ENCODE measurements at regions not wholly inside any gene's neighbourhood (a gene's known extent, or its start where the extent isn't known, plus 50 kb on each side); places are given as distances from the start of the nearest gene placed in this dataset.

- DNase-seq (ENCODE audit: insufficient read length, low spot score, missing footprints): no peak
Measured at GRCh38 chr18:2325933-2326332, 245.4 kb downstream of the METTL4 start.

GRCh38 chr18:2326999-2327398, 244.3 kb downstream of the METTL4 start:
- no peak for DNase-seq (ENCODE audit: insufficient read length, low spot score, missing footprints)
- H3K4me2 ChIP-seq (ENCODE audit: insufficient read depth, low read length): no peak overlapping the region
- no peaks in the 10 kb centered on the region for H3K36me3 ChIP-seq (ENCODE audit: insufficient read depth, low read length)
- H2AFZ ChIP-seq (ENCODE audit: low read length): no peak overlapping the region
- H3K79me2 ChIP-seq (ENCODE audit: insufficient read depth, low read length): no peaks in the 10 kb centered on the region
- no peaks in the 10 kb centered on the region for H4K20me1 ChIP-seq (ENCODE audit: insufficient read depth, low read length)
- H3K4me1 ChIP-seq (ENCODE audit: insufficient read depth, low read length): no peaks in the 10 kb centered on the region
- H3K9me3 ChIP-seq (ENCODE audit: low read depth, low read length): no peaks in the 10 kb centered on the region
- peaks cover 2% of the 10 kb centered on the region for H3K27me3 ChIP-seq (ENCODE audit: insufficient read depth, low read length)
- no peak for TF ChIP-seq CTCF (IDR thresholded peaks at IDR 0.05; ENCODE audit: extremely low read depth, low read depth, low read length)
- no peak overlapping the region for H3K4me3 ChIP-seq (ENCODE audit: insufficient read depth, low read length)
- H3K27ac ChIP-seq (ENCODE audit: low read depth, low read length): no peak overlapping the region

More at GRCh38 chr18:2325933-2326332, 245.4 kb downstream of the METTL4 start:
- no peaks in the 10 kb centered on the region for H3K79me2 ChIP-seq (ENCODE audit: insufficient read depth, low read length)
- no peak for TF ChIP-seq CTCF (IDR thresholded peaks at IDR 0.05; ENCODE audit: extremely low read depth, low read depth, low read length)
- no peaks in the 10 kb centered on the region for H3K36me3 ChIP-seq (ENCODE audit: insufficient read depth, low read length)
- H2AFZ ChIP-seq (ENCODE audit: low read length): no peak overlapping the region
- no peak overlapping the region for H3K27ac ChIP-seq (ENCODE audit: low read depth, low read length)
- no peaks in the 10 kb centered on the region for H4K20me1 ChIP-seq (ENCODE audit: insufficient read depth, low read length)
- no peak overlapping the region for H3K4me3 ChIP-seq (ENCODE audit: insufficient read depth, low read length)
- H3K9me3 ChIP-seq (ENCODE audit: low read depth, low read length): no peaks in the 10 kb centered on the region
- H3K27me3 ChIP-seq (ENCODE audit: insufficient read depth, low read length): peaks cover 2% of the 10 kb centered on the region
- no peak overlapping the region for H3K4me2 ChIP-seq (ENCODE audit: insufficient read depth, low read length)
- no peaks in the 10 kb centered on the region for H3K4me1 ChIP-seq (ENCODE audit: insufficient read depth, low read length)

DNA sequence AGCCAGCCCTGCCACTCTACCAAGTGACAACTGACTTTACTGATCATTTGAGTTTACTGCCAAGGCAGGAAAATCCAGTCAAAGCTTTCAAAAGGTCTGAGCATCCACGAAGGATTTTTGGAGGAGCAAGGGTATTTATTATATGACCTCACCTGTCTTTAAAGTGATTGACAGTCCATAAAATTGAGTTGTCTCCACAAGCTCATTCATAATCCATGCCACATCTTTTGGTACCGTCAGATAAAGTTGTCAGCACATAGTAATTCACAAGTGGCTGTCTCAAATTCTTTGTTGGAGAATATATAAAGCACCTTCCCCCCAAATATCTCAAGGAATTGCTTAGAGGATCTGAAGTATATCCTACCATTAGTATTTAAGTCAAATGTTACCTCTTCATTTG, 240.5 kb downstream of the METTL4 start:
- Histone ChIP-seq H3K27ac (ENCODE audit: low read depth, low read length) (no peak overlapping the region), H3K4me1 (ENCODE audit: insufficient read depth, low read length) (no peaks in the 10 kb centered on the region), H3K36me3 (ENCODE audit: insufficient read depth, low read length) (no peaks in the 10 kb centered on the region), H3K4me2 (ENCODE audit: insufficient read depth, low read length) (no peak overlapping the region), H3K79me2 (ENCODE audit: insufficient read depth, low read length) (no peaks in the 10 kb centered on the region), H3K4me3 (ENCODE audit: insufficient read depth, low read length) (no peak overlapping the region), H3K9me3 (ENCODE audit: low read depth, low read length) (no peaks in the 10 kb centered on the region), H2AFZ (ENCODE audit: low read length) (no peak overlapping the region), H3K27me3 (ENCODE audit: insufficient read depth, low read length) (peaks cover 2% of the 10 kb centered on the region), H4K20me1 (ENCODE audit: insufficient read depth, low read length) (no peaks in the 10 kb centered on the region)
- no peak for TF ChIP-seq CTCF (IDR thresholded peaks at IDR 0.05; ENCODE audit: extremely low read depth, low read depth, low read length)
- no peak for DNase-seq (ENCODE audit: insufficient read length, low spot score, missing footprints)

- no peak for DNase-seq (ENCODE audit: insufficient read length, low spot score, missing footprints)
- Histone ChIP-seq H3K4me3 (ENCODE audit: insufficient read depth, low read length) (no peak overlapping the region), H3K27ac (ENCODE audit: low read depth, low read length) (no peak overlapping the region), H3K4me2 (ENCODE audit: insufficient read depth, low read length) (no peak overlapping the region), H3K36me3 (ENCODE audit: insufficient read depth, low read length) (no peaks in the 10 kb centered on the region), H2AFZ (ENCODE audit: low read length) (no peak overlapping the region), H3K27me3 (ENCODE audit: insufficient read depth, low read length) (peaks cover 2% of the 10 kb centered on the region), H3K79me2 (ENCODE audit: insufficient read depth, low read length) (no peaks in the 10 kb centered on the region), H3K4me1 (ENCODE audit: insufficient read depth, low read length) (no peaks in the 10 kb centered on the region), H3K9me3 (ENCODE audit: low read depth, low read length) (no peaks in the 10 kb centered on the region), H4K20me1 (ENCODE audit: insufficient read depth, low read length) (no peaks in the 10 kb centered on the region)
- no peak for TF ChIP-seq CTCF (IDR thresholded peaks at IDR 0.05; ENCODE audit: extremely low read depth, low read depth, low read length)
Measured at GRCh38 chr18:2331491-2331890, 239.8 kb downstream of the METTL4 start.

Data from osteoblast (primary cell).